ENCODE measurements at regions not wholly inside any gene's neighbourhood (a gene's known extent, or its start where the extent isn't known, plus 50 kb on each side); places are given as distances from the start of the nearest gene placed in this dataset.
"Not testable (repeated sequence)": the region's sequence is repeated elsewhere in the genome, so short reads cannot be mapped to it uniquely, and the experiment has no call there.

DNA sequence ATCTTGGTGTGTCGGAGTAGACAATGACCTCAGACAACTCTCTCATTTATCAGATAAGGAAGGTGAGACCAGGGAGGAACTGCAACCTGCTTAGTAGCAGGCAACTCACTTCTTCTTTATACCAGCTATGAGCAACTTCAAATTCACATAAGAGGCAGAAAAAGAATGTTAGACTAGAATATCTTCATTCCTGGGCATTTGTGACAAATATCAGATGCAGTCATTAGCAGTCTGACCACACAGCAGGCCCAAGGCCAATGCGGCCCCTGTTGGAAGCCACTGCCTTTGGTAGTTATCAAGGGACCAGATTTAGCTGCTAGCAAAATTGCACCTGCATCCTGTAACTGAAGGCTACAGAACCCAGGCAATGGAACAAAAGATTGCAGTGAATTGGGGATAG lies 219.2 kb upstream of the RASGEF1B start:
- in situ Hi-C loops (cut with HindIII; ENCODE audit: low sequenced_read_pairs): no loop called here

DNA sequence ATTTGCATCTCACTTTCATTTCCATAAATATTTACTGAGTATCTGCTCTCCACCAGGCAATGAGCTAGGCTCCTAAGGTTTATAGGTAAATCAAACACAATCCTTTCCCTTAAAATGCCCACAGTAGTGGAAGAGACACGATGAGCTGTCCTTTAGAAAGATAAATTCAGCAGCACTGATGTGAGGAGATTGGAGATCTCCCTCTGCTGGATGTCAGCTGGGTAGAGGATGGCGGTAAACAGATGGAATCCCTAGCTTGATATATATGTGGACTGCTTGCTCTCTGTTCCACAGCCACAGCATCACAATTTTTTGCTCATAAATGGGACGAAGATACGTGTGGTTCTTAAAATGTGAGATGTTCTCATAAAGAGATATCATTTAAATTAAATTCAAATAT lies 216.4 kb upstream of the RASGEF1B start:
- in situ Hi-C loops (cut with HindIII; ENCODE audit: low sequenced_read_pairs): no loop called here

DNA sequence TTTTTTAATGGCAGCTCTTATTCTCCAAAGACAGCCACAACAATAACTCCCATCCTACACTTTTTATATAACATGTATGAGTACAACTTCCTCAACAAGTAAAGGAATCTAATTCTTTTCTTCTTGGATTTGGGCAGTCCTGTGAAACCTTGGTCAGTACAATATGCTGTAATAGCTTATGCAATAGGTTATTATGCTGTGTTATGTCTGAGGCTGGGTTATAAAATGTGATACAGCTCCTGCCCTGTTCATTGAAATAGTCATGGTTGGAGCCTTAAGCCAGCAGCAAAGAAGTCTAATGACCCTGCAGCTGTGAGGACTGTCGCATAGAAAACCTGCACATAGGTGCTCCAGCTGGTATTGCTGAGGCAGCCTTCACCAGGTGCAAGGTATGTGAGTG lies 215.8 kb upstream of the RASGEF1B start:
- in situ Hi-C loops (cut with HindIII; ENCODE audit: low sequenced_read_pairs): no loop called here

DNA sequence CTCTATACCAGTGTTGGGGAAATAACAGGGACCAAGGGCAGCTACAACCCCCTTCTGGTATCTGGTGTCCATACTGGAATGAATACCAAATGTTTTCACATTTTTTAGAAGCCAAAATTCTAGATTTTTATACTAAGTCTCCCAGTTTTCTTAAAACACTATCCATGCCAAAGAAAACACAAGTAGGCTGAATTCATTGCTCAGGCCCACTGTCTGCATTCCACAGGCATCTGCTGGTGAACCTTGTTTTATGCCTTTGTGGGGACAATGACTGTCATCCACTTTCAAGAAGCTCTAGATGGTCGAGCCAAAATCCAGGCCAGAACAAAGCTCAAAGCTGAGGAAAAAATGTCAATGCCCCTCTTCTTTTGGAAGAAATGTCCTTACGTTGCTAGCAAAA lies 213.4 kb upstream of the RASGEF1B start:
- in situ Hi-C loops (cut with HindIII; ENCODE audit: low sequenced_read_pairs): no loop called here

DNA sequence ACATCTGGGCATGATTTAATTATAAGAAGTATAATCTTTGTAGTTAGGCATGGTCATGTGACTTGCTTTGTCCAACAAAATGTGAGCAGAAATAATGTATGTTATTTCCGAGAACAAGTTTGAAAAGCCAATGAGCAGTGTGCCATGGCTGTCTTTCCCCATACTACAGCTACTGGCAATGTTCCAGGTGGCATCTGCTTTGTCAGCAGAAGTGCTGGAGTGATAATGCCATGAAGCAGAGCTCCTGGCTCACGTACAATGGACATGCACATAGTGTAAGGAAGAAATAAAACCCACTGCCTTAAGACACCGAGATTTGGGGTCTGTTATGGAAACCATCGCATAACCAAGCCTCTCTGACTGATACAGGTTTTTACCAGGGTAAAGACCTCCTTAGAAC lies 212.6 kb upstream of the RASGEF1B start:
- in situ Hi-C loops (cut with HindIII; ENCODE audit: low sequenced_read_pairs): no loop called here

DNA sequence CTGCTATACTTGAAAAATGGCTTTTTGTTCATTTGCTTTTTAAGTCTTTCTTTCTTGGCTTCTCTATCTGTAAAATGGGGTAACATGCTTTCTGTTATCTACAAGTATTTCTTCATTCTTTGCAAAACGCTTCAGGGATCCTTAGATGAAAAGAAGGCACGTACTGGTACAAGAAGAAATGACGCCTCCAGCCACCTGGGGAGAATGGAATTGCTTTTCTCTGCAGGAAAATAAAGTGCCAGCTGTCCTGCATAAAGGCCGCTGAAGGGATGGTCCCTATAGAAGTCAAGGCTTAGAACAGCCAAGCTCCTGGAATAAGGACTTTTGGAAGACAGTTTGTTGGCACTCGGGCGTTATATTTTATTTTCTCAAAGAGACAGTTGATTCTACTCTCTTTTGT lies 210.8 kb upstream of the RASGEF1B start:
- in situ Hi-C loops (cut with HindIII; ENCODE audit: low sequenced_read_pairs): no loop called here

DNA sequence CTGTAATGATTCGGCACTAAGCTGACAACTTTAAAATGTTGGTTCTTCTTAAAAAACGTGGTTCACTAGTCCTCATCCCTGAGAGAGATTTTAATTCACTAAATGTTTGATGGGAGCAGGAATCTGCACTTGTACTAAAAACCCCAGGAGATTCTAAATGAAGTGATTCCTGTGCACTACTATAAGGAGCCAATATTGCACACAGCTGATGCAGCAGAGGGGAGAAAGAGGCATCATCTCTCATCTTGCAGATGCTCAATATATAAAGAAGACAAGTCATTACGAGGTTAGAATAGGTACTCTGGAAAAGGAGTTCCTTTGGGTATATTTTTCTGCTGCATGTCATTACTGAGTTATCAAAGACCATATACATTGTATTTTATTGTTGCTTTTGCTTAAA lies 207.6 kb upstream of the RASGEF1B start:
- in situ Hi-C loops (cut with HindIII; ENCODE audit: low sequenced_read_pairs): no loop called here

DNA sequence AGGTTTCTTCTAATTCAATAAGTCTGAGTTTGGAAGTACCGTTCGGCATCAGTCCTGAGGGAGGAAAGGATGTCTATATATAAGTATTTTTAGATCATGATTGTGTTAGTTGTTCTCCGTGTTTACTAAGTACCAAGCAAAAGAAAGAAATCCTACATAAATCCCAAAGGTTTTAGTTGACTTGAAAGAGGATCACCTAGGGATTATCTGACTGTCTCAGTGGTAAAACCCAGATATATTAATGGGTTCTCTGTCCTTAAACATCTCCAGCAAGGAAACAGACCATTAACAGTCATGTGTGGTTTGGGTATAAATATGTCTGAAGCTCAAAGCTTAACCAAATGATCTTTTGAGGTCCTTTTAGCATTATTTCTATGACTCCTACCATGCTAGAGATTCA lies 207.1 kb upstream of the RASGEF1B start:
- in situ Hi-C loops (cut with HindIII; ENCODE audit: low sequenced_read_pairs): no loop called here

DNA sequence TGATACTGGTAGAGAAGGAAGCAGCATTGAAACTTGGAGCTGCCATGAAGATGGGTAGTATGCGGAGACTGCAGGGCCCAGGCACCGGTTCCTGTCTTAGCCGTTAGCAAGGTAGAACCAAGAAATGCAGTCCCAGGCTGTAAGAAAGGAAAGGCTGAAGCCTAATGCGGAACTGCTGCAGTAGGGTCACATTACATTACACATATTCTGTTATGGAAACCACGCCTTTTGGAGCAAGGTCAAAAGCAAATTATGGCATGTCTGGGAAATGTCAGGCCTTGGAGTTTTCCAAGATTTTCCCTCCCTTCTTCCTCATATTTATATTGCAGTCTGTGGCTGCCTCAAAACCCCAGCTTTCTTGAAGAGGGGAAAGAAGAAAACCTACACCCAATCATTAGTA lies 204.8 kb upstream of the RASGEF1B start:
- in situ Hi-C loops (cut with HindIII; ENCODE audit: low sequenced_read_pairs): no loop called here

DNA sequence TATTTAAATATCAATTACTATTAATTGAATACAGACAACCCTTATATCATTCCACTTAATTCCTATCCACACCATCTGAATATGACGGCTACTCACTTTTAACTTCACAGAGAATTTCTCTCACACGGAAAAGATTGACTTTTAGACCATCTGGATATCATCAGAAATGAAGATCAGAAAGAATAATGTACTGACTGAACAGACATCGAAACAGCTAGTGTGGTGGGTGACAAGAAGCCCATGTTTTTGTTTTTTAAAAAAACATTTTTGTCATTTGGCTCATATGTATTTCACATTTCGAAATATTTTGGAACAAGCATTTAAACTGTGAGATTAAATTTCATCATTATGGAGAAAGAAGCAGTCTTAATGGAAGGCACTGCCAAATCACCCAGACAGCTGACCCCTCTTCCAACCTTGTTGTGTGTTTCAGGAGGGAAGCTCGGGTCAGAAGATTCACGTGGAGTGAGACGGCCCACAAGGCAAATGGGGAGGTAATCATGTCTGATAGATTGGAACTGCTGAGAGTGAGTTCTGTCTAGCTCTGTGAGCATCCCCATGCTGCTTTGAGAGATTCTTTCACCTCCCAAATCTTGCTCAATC lies 204.2 kb upstream of the RASGEF1B start:
- in situ Hi-C loops (cut with HindIII; ENCODE audit: low sequenced_read_pairs): no loop called here

DNA sequence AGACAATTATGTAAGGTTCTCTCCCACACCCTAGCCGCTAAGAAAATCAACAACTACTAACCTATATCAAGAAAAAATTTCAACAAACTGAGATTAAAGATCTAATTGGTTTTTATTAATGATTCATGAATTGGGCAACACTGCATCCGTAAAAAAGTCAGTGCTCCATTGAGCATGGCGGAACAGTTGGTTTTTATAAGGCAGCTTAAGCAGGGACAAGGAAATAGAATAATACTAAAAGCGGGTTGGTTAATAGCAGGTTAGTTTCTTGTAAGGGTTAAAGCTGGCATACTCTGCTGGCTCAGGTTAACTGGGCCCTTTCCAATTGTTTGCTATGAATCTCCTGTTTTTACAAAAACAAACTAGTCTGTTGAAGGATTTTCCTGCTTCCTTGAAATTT lies 202.3 kb upstream of the RASGEF1B start:
- in situ Hi-C loops (cut with HindIII; ENCODE audit: low sequenced_read_pairs): no loop called here

DNA sequence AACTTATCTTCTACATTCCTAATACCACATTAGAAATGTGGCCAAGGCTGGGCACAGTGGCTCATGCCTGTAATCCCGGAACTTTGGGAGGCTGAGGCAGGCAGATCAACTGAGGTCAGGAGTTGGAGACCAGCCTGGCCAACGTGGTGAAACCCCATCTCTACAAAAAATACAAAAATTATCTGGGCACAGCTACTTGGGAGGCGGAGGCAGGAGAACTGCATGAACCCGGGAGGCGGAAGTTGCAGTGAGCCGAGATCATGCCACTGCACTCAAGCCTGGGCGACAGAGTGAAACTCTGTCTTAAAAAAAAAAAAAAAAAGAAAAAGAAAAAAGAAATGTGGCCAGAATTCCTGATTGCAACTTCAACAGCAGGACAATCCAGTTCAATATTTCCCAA lies 196.6 kb upstream of the RASGEF1B start:
- in situ Hi-C loops (cut with HindIII; ENCODE audit: low sequenced_read_pairs): not testable (repeated sequence)

DNA sequence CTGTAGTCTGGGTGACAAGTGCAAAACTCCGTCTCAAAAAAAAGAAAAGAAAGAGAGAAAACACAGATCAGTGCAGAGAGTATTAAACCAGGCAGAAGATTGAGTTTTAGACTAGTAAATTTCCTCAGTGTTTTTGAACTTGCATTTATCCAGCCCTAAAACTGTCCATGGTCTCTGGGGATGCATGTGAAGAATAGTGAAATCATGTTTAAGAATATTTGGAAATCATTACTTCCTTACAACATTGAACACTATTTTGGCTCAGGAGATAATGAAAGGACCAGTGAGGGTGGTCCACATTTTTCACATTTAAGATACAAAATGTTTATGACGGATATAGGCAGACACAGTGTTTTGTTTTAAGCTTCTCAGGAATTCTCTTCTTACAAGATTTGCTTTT lies 195.8 kb upstream of the RASGEF1B start:
- in situ Hi-C loops (cut with HindIII; ENCODE audit: low sequenced_read_pairs): no loop called here

DNA sequence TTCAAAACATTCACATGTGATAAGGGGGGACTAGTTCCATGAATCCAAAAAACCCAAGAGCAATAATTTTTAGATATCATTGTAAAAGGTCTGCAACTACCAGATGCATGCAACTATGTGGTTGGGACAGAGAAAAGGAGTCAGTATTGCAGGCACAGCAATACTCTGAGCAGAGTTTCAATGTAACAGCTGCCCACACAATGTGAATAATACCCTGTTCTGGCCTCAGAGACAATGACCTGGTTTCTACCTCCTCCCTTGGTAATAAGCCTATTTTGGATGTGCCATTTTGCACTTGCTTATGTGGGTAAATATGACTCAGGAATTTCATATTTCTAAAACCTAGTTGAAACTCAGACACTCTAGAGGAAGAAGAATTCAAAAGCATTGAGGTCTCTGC lies 194.8 kb upstream of the RASGEF1B start:
- in situ Hi-C loops (cut with HindIII; ENCODE audit: low sequenced_read_pairs): no loop called here

DNA sequence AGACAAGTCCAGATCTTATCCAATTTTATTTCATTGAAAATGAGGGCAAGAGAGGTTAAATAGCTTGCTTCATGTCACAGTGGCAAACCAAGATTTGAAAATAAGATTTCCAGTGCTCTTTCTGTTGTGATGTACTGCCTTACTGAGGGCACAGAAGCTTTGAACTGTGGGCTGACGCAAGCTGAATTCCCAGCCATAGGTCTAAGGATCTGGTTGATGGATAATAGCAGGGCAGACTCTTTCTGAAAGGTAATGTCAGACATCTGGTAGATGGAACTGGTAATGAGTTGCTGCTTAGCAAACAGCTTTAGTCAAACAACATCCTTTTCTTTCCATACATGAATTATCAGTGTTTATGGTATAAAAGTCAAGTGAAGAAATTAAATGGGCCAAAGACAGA lies 193.9 kb upstream of the RASGEF1B start:
- in situ Hi-C loops (cut with HindIII; ENCODE audit: low sequenced_read_pairs): no loop called here

DNA sequence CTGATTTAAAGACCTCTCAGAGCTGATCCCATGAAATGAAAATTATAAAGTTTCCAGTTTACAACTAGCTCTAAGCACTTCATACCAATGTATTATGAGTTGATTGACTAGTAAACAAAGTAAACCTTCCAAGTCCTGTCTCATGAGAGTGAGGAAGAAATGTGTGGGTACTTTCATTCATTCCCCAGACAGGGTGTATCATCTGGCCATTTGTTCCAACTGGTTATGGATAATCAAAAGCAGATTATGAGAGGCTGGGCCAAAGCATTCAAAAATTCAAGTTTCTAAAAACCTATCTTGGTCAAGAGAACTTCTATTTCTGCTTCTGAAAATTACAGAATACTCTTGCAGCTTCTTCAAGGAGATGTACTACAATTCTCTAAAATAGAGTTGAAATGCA lies 193.3 kb upstream of the RASGEF1B start:
- in situ Hi-C loops (cut with HindIII; ENCODE audit: low sequenced_read_pairs): no loop called here

DNA sequence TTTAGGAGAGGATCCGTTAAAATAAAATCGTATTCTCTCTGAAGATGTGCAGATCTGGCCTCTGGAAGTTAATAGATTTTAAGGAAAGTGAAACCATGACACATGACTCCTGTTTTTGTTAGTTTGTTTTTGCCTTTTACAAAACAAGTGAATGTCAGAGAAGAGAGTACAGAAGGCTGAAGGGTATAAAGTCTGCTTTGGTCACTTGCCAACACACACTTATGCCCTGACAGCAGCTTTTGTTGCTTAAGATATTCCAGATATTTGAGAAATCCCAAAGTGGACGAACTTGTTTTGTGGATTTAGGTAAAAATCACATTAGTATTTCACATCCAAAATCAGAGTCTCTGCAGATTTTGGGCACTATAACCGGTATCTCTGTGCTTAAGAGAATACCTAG lies 192.4 kb upstream of the RASGEF1B start:
- in situ Hi-C loops (cut with HindIII; ENCODE audit: low sequenced_read_pairs): no loop called here

DNA sequence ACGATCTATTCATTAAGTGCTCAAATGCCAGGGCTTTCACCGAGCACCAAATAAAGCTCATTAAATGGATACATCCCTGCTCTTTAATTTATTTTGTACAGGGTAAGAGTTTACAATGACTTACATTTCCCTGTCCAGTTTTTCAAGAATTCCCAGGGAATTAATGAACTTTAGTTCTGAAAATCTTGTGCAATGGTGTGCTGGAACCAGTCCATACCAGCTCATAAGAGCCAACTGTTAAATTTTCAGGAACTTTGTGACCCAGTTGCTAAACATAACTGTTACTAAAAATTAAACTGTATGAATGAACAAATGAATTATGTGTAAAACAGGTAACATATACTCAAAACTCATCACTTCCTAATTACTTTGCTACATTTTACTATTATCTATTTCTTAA lies 191.7 kb upstream of the RASGEF1B start:
- in situ Hi-C loops (cut with HindIII; ENCODE audit: low sequenced_read_pairs): no loop called here

DNA sequence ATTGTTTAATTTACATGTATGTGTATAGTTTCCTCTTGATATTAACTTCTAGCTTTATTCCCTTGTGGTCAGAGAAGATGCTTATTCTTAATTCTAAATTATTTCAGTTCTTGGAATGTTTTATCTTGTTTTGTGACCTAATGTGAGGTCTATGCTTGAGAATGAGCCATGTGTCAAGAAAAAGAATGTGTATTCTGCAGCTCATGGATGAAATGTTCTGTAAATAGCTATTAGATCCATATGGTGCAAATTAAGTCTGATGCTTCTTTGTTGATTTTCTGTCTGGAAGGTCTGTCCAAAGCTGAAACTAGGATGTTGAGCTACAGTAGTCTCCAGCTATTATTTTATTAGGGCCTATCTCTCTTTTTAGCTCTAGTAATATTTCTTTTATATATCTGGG lies 187.3 kb upstream of the RASGEF1B start:
- in situ Hi-C loops (cut with HindIII; ENCODE audit: low sequenced_read_pairs): no loop called here

DNA sequence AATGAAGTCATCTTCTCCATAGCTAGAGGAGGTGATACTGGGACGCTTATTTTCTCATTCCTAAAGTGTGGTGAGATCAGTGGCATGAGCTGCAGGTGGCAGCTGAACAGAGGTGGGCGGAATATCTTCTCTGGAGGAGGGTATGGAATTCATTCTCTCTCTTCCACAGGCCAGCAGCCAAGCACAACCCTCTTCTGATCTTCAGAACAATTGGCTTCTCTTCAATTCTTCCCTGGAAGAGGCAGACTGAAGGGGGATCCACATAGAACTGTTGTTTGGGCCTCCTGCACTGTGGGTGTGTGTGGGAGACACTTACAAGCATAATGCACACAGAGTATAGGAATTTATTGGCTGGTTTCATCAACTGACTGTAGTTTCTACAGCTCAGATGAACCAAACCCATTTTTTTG lies 180.4 kb upstream of the RASGEF1B start:
- in situ Hi-C loops (cut with HindIII; ENCODE audit: low sequenced_read_pairs): no loop called here

DNA sequence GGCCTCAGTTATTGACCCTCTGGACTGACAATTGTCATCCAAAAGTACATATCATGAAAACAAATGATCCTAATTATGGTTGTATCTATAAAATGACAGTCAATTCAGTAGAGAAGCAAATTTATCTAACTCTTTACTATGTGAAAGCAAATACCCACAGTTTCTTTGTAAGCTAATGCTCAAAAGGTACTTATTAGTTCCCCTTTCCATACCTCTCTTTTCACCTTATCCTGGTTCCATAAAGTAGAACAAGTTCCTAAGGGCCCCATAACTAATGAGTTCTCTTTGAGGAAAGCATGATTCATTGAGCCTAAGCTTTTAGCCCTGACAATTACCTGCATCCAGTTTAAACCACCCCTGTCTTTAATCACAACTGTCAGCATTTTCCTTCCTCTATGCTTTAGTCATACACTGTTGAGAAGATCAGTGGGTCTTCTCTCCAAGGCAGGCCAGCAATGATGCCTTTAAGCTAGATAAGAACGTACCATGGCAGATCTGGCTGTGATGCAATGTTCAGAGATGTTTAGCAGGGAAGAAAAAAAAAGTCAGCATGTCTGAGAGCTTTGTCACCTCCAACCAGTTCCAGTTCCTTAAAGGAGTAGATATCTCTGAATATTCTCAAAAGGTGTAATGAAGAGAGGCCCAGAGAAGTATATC lies 179.7 kb upstream of the RASGEF1B start:
- in situ Hi-C loops (cut with HindIII; ENCODE audit: low sequenced_read_pairs): no loop called here

DNA sequence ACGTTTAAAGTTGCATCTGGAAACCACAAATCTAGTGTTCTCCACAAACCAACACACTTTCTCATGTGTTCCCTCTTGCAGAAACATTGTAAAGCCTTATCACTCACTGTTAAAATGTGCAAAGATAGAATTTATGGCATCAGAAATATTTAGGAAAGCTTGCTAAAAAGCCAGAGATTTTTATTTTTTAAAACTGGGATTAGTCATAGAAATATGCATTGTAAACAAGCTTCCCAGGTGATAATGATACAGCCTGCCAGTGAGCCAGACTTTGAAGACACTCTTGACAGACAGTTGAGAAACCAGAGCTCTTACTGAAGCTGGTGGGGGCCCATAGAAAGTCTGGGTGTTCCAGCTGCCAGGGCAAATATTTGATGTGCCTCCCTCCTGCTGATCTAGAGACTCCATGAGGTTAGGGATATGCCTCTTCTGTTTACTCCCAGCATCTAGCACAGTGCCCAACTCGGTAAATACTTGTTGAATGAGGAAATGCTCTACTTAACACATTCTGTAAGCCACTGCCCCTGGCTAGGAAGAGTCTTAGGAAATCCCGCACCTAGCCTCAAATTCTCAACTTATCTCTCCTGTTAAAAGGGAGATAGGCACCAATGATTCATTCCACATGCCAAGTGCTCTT lies 179.0 kb upstream of the RASGEF1B start:
- in situ Hi-C loops (cut with HindIII; ENCODE audit: low sequenced_read_pairs): no loop called here

Data from endothelial cell of hepatic sinusoid (primary cell).